HK-2 (cell line): ENCODE measurements at regions not wholly inside any gene's neighbourhood (a gene's known extent, or its start where the extent isn't known, plus 50 kb on each side); places are given as distances from the start of the nearest gene placed in this dataset.
A peak's percentile ranks its signal among the peaks of the same experiment; 100 is the strongest.

Source experiments
- DNase-seq: peaks from one replicate; pipeline ENCODE4 v3.0.0-alpha.2; 2018; ENCODE audit not compliant: unreplicated experiment

- no peak for DNase-seq
These were observed 271.9 kb upstream of the FMN2 start for GRCh38 chr1:239819756-239820250.

GRCh38 chr1:239823852-239824251 lies 267.8 kb upstream of the FMN2 start:
- DNase-seq = no peak

- no peak for DNase-seq
These were observed 265.5 kb upstream of the FMN2 start for GRCh38 chr1:239826211-239826610.

- DNase-seq = no peak
These were observed 264.9 kb upstream of the FMN2 start for GRCh38 chr1:239826736-239827135.

DNA sequence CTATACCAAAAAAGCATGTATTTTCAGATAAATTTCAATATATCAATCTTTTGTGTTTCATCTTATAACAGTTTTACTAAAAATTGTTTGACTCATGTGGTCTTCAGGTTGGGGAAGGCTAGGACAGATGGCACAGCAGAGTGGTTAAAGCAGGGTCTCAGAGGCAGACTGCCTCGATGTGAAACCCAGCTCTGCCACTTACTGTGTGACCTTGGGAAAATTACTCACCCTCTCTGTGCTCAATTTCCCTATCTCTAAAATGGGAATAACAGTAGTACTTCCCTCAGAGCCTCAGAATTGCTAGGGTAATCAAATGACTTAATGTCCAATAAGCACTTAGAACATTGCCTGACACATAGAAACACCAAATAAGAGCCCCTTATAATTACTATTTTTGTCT lies 262.1 kb upstream of the FMN2 start:
- no peak for DNase-seq

DNA sequence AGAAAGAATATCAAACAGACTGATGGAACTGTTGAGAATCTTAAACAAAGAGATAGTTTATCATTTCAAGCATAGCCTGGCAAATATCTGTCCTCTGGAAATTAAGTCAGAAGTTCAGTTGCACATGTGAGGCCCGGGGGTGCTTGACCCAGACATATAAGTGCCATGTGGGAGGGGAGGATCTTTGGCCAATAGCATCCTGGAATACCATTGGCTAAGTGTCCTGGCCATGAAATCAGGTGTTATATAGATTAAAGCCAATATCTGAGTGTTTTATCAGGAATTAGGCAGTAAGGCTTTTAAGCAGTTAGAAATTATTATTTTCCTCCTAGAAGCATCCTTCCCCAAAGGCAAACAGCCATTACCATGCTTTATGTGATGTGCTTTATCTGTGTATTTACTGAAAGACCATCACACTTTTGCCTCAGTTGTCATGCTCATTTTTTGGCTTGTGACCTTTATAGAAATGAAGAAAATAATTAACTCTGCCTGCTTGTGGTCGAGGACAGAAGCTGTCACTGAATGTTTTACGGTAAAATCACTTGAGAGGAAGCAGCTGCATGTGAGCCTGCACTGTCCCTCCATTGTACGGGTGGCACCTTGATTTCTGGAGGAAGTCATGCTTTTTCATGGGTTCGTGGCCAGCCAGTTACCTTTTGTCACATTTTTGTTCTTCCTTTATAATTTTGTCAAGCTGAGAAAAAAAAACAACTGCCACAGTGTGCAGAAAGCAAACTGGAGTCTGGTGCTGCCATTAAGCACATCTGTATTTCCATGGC lies 259.9 kb upstream of the FMN2 start:
- DNase-seq = no peak

- DNase-seq = no peak
These were observed 258.0 kb upstream of the FMN2 start for GRCh38 chr1:239833723-239834122.

DNA sequence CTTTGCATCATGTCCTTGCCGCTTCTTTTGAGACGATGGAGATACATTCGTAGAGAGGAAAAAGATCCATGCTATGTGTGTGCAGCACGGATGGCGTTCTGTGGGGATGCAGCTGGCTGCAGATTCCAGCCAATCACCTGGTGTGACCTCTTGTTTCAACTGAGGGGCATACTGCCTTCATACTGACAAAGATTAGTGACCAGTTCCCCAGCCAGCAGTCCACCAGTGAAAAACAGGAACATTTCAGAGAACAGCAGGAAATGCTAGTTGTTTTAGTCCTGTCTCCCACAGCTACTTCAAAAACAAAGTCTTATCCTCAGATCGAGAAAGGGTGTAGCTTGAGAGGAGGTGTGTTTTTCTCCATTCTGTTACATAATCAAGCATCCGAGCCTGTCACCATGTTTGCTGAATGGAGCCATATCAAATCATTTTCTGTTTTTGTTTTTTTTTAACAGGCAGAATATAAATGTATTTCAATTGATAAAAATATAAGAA lies 255.7 kb upstream of the FMN2 start:
- no peak for DNase-seq

DNA sequence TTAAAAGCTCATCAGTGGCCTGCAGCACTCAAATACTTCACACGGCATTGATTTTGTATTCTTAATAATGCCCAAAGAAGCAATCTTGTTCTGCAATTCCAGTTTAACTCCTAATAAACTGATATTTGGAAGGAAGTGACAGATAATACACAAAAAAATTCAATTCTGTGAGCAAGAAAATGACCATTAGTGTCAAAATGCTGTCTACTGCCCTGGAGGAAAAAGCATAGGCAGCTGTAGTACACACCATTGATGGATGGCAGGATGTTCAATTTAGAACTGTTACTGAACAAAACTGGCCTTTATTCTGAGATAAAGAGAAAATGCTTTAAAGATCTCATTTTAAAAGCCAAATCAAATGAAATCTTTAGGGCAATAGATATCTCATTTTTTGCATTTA lies 251.3 kb upstream of the FMN2 start:
- no peak for DNase-seq

DNA sequence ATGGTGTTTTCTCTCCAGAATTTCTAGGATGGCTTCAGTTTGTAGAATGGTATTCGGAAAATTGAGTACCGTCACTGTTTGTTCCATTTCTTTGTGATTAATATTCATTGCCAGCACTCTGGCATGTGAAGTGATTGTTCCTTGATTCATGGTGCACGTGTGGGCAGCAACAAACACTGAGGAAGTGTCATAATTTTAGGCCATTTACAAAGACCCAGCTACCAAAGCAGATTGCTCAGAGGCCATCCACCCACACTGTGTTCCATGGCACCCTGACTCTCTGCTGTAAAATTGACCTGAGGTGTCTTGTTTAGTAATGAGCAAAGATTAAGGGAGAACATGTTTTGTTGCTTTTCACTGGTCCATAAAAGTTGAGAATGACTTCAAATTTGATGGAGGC lies 250.9 kb upstream of the FMN2 start:
- no peak for DNase-seq

- no peak for DNase-seq
These were observed 250.1 kb upstream of the FMN2 start for GRCh38 chr1:239841631-239842030.

DNA sequence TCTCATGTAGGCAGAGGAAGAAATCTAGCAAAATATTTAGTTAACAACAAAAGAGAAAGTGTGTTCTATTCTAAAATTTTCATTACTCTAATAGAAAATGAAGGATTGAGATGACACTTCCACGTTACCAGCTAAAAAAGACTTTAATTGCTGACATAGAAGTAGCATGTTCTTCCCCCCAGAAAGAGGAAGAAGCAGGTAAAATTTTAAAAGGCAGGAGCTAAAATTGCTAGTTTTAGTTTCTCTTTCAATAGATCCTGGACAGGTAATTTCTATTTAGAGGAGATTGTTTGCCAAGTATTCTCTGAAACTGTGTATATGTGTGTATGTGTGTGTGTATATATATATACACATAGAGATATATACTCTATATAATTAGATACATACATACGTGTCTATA lies 248.1 kb upstream of the FMN2 start:
- no peak for DNase-seq

- no peak for DNase-seq
These were observed 246.8 kb upstream of the FMN2 start for GRCh38 chr1:239844833-239845232.

- DNase-seq = no peak
These were observed 236.8 kb upstream of the FMN2 start for GRCh38 chr1:239854922-239855321.

DNA sequence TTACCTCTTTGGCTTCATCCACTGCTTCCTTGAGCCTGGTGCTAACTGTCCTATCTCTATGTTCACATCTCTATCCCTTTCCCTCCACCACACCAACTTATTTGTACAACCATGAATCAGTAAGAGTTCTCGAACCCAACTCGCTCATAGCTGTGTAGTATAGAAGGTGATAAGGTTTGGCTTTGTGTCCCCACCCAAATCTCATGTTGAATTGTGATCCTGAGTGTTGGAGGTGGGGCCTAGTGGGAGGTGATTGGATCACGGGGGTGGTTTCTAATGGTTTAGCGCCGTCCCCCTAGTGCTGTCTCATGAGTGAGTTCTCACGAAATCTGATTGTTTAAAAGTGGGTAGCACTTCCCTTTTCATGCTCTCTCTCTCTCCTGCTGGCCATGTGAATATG lies 235.6 kb upstream of the FMN2 start:
- no peak for DNase-seq

DNA sequence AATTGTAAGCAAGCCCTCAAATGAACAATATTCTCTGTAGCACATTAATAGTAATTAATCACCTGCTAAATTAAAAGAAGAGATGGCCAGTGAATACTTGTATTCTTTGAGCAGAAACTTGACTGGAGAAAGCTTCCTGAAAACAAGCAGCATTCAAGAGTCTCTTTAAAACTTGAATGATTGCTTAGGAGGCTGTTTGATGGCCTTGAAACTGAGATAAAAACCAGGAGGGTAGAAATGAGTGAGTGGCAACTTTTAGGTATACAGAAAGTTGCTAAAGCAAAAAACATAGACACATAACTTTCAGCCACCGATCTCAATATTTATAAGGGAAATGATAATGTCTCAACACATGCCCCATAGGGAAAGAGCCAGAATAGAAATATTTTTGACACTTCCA lies 234.8 kb upstream of the FMN2 start:
- no peak for DNase-seq

GRCh38 chr1:239858057-239858456 lies 233.6 kb upstream of the FMN2 start:
- peak; percentile 1 for DNase-seq

DNA sequence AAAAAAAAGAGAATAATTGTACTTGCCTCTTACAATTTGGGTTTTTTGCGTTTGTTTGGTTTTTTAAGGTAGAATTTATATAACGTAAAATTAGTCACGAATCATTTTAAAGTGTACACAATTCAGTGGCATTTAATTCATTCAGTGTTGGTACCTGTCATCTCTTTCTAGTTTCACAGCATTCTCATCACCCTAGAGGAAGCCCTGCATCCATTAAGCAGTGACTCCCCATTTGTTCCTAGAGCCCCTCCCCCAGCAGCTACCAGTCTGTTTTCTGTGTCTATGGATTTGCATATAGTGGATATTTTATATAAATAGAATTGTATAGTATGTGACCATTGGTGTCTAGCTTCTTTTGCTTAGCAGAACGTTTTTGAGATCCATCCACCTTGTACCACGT lies 233.2 kb upstream of the FMN2 start:
- DNase-seq = no peak

DNA sequence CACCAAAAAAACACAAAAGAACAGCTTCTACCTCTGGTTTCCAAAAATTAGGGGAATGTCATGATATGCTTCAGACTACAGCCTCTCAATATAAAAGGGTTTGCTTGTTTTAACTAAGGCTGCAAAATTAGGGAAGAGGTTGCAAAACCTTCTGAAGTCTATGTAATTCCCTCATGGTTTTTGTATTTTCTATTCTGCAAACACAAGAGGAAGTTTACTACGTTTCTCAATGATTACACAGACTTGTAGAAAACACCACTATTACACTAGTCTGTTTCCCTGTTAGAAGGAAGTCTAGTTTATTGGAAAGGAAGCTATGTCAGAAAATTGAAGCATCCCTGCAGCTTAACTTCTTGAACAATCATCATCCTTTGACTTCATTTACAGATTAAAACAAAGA lies 229.7 kb upstream of the FMN2 start:
- DNase-seq = no peak

DNA sequence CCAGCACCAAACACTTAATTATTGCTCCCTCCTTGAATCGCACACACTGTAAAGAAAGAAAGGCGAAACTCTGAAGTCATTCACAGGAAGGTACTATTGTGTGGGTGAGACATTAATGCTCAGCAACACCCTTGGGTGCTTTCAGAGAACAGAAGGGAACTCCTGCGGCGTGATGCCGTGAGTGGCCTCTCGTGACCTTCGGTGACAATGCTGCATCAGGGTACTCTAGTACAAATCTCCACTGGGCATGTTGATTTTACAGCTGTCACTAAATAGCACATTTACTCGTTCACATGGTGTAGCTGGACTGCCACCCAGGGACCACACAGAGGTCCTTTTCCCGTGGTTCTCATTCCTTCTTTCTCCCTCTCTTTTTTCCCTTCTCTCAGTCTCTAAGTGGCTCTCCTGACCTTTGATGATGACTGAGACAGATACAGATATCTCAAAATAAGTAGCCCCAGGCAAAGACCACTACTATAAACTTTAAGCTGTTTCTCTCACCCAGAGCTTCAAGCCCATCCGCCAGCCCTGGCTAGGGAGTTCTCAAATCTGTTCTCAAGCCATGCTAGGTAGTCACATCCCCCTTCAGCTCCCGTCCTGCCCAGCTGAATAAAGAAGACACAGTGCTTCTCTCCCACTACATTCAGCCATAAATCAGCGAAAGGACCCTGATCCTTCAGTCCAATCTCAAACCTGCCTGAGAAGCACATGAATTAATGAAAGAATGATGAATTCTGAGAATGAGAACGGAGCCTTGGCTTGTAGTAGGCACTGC lies 223.4 kb upstream of the FMN2 start:
- no peak for DNase-seq

DNA sequence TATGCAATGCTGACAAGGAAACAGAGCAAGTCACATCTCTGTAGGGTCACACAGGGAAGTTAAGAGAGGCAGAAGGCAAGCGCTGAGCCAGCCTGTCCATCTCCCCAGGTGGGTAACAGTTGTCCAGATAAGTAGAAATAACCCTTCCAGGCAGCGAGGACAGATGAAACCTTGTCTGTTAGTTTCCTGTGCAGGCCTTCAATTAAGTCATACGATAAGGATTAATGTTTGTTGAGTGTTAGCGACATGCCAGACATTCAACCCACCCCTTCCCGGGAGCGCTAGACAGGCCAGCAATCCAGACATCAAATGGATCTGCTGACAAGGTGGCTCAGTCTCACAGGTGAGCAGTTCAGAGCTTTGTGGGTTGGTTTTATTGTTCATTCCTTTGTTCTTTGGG lies 221.5 kb upstream of the FMN2 start:
- no peak for DNase-seq

- DNase-seq = no peak
These were observed 219.1 kb upstream of the FMN2 start for GRCh38 chr1:239872626-239873025.

DNA sequence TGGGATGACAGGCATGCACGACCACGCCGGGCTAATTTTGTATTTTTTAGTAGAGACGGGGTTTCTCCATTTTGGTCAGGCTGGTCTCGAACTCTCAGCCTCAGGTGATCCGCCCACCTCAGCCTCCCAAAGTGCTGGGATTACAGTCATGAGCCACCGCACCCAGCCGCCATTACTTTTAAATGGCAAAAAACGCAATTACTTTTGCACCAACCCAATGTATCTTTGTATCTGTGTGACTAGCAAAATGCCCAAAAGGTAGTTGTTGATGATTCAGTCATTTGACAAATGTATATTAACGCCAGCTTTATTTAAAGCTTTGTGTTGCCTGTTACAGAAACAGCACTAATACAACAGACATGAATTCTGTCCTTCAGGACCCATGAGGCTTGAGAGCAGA lies 216.9 kb upstream of the FMN2 start:
- no peak for DNase-seq
